ENCODE measurements at regions not wholly inside any gene's neighbourhood (a gene's known extent, or its start where the extent isn't known, plus 50 kb on each side); places are given as distances from the start of the nearest gene placed in this dataset.
A peak's percentile ranks its signal among the peaks of the same experiment; 100 is the strongest.

DNA sequence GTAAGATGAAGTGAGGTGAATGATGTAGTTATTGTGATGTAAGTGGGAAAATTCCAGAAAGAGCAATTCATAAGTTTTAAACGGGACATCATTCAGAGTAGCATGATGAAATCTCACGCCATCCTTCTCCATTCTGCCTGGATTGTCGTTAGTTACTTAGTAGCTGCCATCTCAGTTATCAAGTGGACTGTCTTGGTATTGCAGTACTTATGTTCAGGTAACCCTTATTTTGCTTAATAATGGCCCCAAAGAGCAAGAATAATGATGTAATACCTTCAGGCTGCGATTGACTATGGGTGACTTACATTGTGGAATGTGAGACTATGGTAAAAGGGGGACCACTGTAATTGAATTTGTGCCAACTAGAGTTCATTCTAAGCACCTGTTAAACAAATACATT, 234.1 kb upstream of the TOM1L1 start:
- H4K91ac ChIP-seq (replicated peaks; ENCODE audit: insufficient read length, low read length) = no peak overlapping the region
- no peak overlapping the region for H3K14ac ChIP-seq (ENCODE audit: insufficient read length)
- 80% methylated on average over 4 of the region's 4 CpGs; no CpG with 5 or more reads in 1 of the 2 experiments for WGBS, 2 experiments (ENCODE audit: extremely low coverage in 1 of 2, insufficient coverage in 1 of 2, insufficient read length in 1 of 2, insufficient replicate concordance in 2 of 2, low coverage in 1 of 2, low lambda C conversion rate in 2 of 2, missing lambda C conversion rate in 1 of 2)
- H3K23ac ChIP-seq (ENCODE audit: insufficient read length) = no peak overlapping the region
- no peak overlapping the region for H3K9ac ChIP-seq (replicated peaks in 1 of 4; ENCODE audit: extremely low read depth in 1 of 4, low read depth in 3 of 4, low read length in 3 of 4)
- H4K5ac ChIP-seq (ENCODE audit: insufficient read length, low read depth, low read length) = no peak overlapping the region
- H4K20me1 ChIP-seq (replicated peaks in 1 of 2; ENCODE audit: control insufficient read depth in 1 of 2, insufficient read depth in 2 of 2, low read length in 2 of 2) = no peaks in the 10 kb centered on the region
- H3K27ac ChIP-seq (ENCODE audit: low read depth, low read length) = no peak overlapping the region
- ChIA-PET POLR2A (ENCODE audit: partially characterized antibody) (no interaction called here), CTCF (ENCODE audit: partially characterized antibody) (no interaction called here)
- no peak overlapping the region for H2BK20ac ChIP-seq (ENCODE audit: low read length)
- no peak overlapping the region for H2BK12ac ChIP-seq (ENCODE audit: low read depth, low read length)
- no peak overlapping the region for H2BK15ac ChIP-seq (ENCODE audit: low read length)
- no peak for TF ChIP-seq KDM5A (IDR thresholded peaks at IDR 0.05; ENCODE audit: low read length)
- TF ChIP-seq, protein P1, sequence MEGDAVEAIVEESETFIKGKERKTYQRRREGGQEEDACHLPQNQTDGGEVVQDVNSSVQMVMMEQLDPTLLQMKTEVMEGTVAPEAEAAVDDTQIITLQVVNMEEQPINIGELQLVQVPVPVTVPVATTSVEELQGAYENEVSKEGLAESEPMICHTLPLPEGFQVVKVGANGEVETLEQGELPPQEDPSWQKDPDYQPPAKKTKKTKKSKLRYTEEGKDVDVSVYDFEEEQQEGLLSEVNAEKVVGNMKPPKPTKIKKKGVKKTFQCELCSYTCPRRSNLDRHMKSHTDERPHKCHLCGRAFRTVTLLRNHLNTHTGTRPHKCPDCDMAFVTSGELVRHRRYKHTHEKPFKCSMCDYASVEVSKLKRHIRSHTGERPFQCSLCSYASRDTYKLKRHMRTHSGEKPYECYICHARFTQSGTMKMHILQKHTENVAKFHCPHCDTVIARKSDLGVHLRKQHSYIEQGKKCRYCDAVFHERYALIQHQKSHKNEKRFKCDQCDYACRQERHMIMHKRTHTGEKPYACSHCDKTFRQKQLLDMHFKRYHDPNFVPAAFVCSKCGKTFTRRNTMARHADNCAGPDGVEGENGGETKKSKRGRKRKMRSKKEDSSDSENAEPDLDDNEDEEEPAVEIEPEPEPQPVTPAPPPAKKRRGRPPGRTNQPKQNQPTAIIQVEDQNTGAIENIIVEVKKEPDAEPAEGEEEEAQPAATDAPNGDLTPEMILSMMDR (IDR thresholded peaks at IDR 0.05; ENCODE audit: control extremely low read depth in 1 of 3, insufficient read depth in 1 of 3, low read depth in 1 of 3, low read length in 3 of 3) = peak in 1 of 3 experiments; percentile 14; a peak in 1 of 4 replicates
- H2AFZ ChIP-seq (ENCODE audit: low read length) = no peak overlapping the region
- peaks cover 0 to 3% (median 1%) of the 10 kb centered on the region in 4 experiments; a peak in 4 of 7 replicates for H3K4me1 ChIP-seq (replicated peaks in 1 of 4; ENCODE audit: control insufficient read depth in 3 of 4, insufficient read depth in 4 of 4, low read length in 3 of 4)
- H3K79me1 ChIP-seq (ENCODE audit: low read depth, low read length) = no peaks in the 10 kb centered on the region
- H3K4me3 ChIP-seq (ENCODE audit: extremely low read depth in 1 of 4, insufficient read depth in 2 of 4, low read depth in 3 of 4, low read length in 4 of 4) = no peak overlapping the region
- no peak overlapping the region for H2BK5ac ChIP-seq (ENCODE audit: low read depth, low read length)
- H3K36me3 ChIP-seq (ENCODE audit: control insufficient read depth in 2 of 4, insufficient read depth in 4 of 4, low read length in 3 of 4) = no peaks in the 10 kb centered on the region
- H3K23me2 ChIP-seq (ENCODE audit: low read depth, low read length) = no peaks in the 10 kb centered on the region
- no peaks in the 10 kb centered on the region; a peak in 1 of 4 replicates for H3K9me3 ChIP-seq (ENCODE audit: insufficient read depth in 2 of 2, low read depth in 1 of 2, low read length in 1 of 2)
- no peak overlapping the region for H3K18ac ChIP-seq (ENCODE audit: extremely low read depth, low read length)
- no peaks in the 10 kb centered on the region for H3K27me3 ChIP-seq (replicated peaks in 1 of 4; ENCODE audit: control insufficient read depth in 3 of 4, extremely low read depth in 1 of 4, insufficient read depth in 3 of 4, low read length in 3 of 4)
- DNase-seq (ENCODE audit: low read depth in 1 of 2, low spot score in 2 of 2) (no peak), FAIRE-seq (no peak)
- no peak overlapping the region for H3K56ac ChIP-seq (replicated peaks; ENCODE audit: insufficient read length, low read depth, low read length)
- no peak overlapping the region for H3K4ac ChIP-seq (replicated peaks; ENCODE audit: insufficient read length, low read depth, low read length)
- H3K4me2 ChIP-seq (ENCODE audit: insufficient read depth in 1 of 2, low read depth in 2 of 2, low read length in 2 of 2) = no peak overlapping the region
- H4K8ac ChIP-seq (ENCODE audit: extremely low read depth, insufficient read depth, low read length) = no peak overlapping the region
- H2BK120ac ChIP-seq (replicated peaks; ENCODE audit: low read depth, low read length) = no peak overlapping the region
- no peaks in the 10 kb centered on the region for H3K79me2 ChIP-seq (ENCODE audit: control insufficient read depth in 1 of 2, insufficient read depth in 2 of 2, low read length in 2 of 2)
- H2AK5ac ChIP-seq (ENCODE audit: low read depth, low read length) = no peak overlapping the region
